ENCODE measurements at regions not wholly inside any gene's neighbourhood (a gene's known extent, or its start where the extent isn't known, plus 50 kb on each side); places are given as distances from the start of the nearest gene placed in this dataset.

- H3K9ac ChIP-seq (ENCODE audit: control insufficient read depth, extremely low read depth, insufficient read depth, low read length), result no peak overlapping the region
- no peaks in the 10 kb centered on the region for H3K36me3 ChIP-seq (ENCODE audit: control insufficient read depth in 2 of 2, extremely low read depth in 1 of 2, insufficient read depth in 2 of 2, low read length in 2 of 2)
- dilution Hi-C loops (cut with MboI; ENCODE audit: extremely low pct_ligation_motif_present, low sequenced_read_pairs), result no loop called here
- FAIRE-seq (no peak), DNase-seq (ENCODE audit: low read depth, low spot score) (no peak)
- H3K79me2 ChIP-seq (ENCODE audit: control insufficient read depth, insufficient read depth, low read length), result no peaks in the 10 kb centered on the region
- no peaks in the 10 kb centered on the region for H3K27me3 ChIP-seq (ENCODE audit: control insufficient read depth, extremely low read depth, insufficient read depth, low read length)
- no peak overlapping the region for H2AFZ ChIP-seq (ENCODE audit: control insufficient read depth, low read length)
- TF ChIP-seq CTCF (optimal IDR thresholded peaks at IDR 0.05 in 1 of 3, IDR thresholded peaks at IDR 0.05 in 1 of 3, conservative IDR thresholded peaks at IDR 0.05 in 1 of 3; ENCODE audit: extremely low read depth in 1 of 3, insufficient read depth in 2 of 3, low read length in 3 of 3) (no peak), EZH2 (IDR thresholded peaks at IDR 0.05; ENCODE audit: low read length) (no peak)
- no peaks in the 10 kb centered on the region for H4K20me1 ChIP-seq (ENCODE audit: control insufficient read depth, extremely low read depth, insufficient read depth, low read length)
- H3K4me2 ChIP-seq (ENCODE audit: control insufficient read depth, extremely low read depth, insufficient read depth, low read depth, low read length), result no peak overlapping the region
- H3K4me1 ChIP-seq (ENCODE audit: control insufficient read depth, extremely low read depth, insufficient read depth, low read length), result no peaks in the 10 kb centered on the region
- no peaks in the 10 kb centered on the region for H3K9me1 ChIP-seq (ENCODE audit: control insufficient read depth, extremely low read depth, insufficient read depth, low read length)
- H3K27ac ChIP-seq (ENCODE audit: control insufficient read depth, insufficient read depth, low read length), result no peak overlapping the region
- H3K4me3 ChIP-seq (ENCODE audit: control insufficient read depth in 2 of 3, extremely low read depth in 1 of 3, insufficient read depth in 2 of 3, low read depth in 1 of 3, low read length in 3 of 3), result no peak overlapping the region
- H3K9me3 ChIP-seq (ENCODE audit: control insufficient read depth, low read depth, low read length), result no peaks in the 10 kb centered on the region
These were observed 1033.5 kb downstream of the EFNA5 start for GRCh38 chr5:106637275-106637674.

- no peak for DNase-seq (ENCODE audit: low read depth, low spot score)
- TF ChIP-seq EZH2 (IDR thresholded peaks at IDR 0.05; ENCODE audit: low read length) (no peak), CTCF (optimal IDR thresholded peaks at IDR 0.05 in 1 of 3, IDR thresholded peaks at IDR 0.05 in 1 of 3, conservative IDR thresholded peaks at IDR 0.05 in 1 of 3; ENCODE audit: extremely low read depth in 1 of 3, insufficient read depth in 2 of 3, low read length in 3 of 3) (no peak)
- no peaks in the 10 kb centered on the region for H4K20me1 ChIP-seq (ENCODE audit: control insufficient read depth, extremely low read depth, insufficient read depth, low read length)
- no peak for FAIRE-seq
- no peaks in the 10 kb centered on the region for H3K27me3 ChIP-seq (ENCODE audit: control insufficient read depth, extremely low read depth, insufficient read depth, low read length)
- H3K79me2 ChIP-seq (ENCODE audit: control insufficient read depth, insufficient read depth, low read length), result no peaks in the 10 kb centered on the region
- H3K9ac ChIP-seq (ENCODE audit: control insufficient read depth, extremely low read depth, insufficient read depth, low read length), result no peak overlapping the region
- H3K4me3 ChIP-seq (ENCODE audit: control insufficient read depth in 2 of 3, extremely low read depth in 1 of 3, insufficient read depth in 2 of 3, low read depth in 1 of 3, low read length in 3 of 3), result no peak overlapping the region
- H2AFZ ChIP-seq (ENCODE audit: control insufficient read depth, low read length), result no peak overlapping the region
- dilution Hi-C loops (cut with MboI; ENCODE audit: extremely low pct_ligation_motif_present, low sequenced_read_pairs), result no loop called here
- H3K36me3 ChIP-seq (ENCODE audit: control insufficient read depth in 2 of 2, extremely low read depth in 1 of 2, insufficient read depth in 2 of 2, low read length in 2 of 2), result no peaks in the 10 kb centered on the region
- H3K4me2 ChIP-seq (ENCODE audit: control insufficient read depth, extremely low read depth, insufficient read depth, low read depth, low read length), result no peak overlapping the region
- no peaks in the 10 kb centered on the region for H3K9me3 ChIP-seq (ENCODE audit: control insufficient read depth, low read depth, low read length)
- no peaks in the 10 kb centered on the region for H3K9me1 ChIP-seq (ENCODE audit: control insufficient read depth, extremely low read depth, insufficient read depth, low read length)
- H3K4me1 ChIP-seq (ENCODE audit: control insufficient read depth, extremely low read depth, insufficient read depth, low read length), result no peaks in the 10 kb centered on the region
- H3K27ac ChIP-seq (ENCODE audit: control insufficient read depth, insufficient read depth, low read length), result no peak overlapping the region
These were observed 1036.4 kb downstream of the EFNA5 start for GRCh38 chr5:106634375-106634774.
